Tibial nerve (tissue), 4 donors: ENCODE measurements at regions not wholly inside any gene's neighbourhood (a gene's known extent, or its start where the extent isn't known, plus 50 kb on each side); places are given as distances from the start of the nearest gene placed in this dataset.
"Not testable (repeated sequence)": the region's sequence is repeated elsewhere in the genome, so short reads cannot be mapped to it uniquely, and the experiment has no call there.

Experiments used
- CTCF ChIP-seq, 5 experiments: fragments of 200-600 bp in 3 of 5; fragments of 450-650 bp in 2 of 5; sonication (generic) in 3 of 5; IDR thresholded peaks; one replicate each; pipeline ENCODE4 v1.5.1; 2016 to 2019; ENCODE audit warnings: antibody characterized with exemption in 5 of 5, mild to moderate bottlenecking in 3 of 5, moderate library complexity in 2 of 5
- EP300 ChIP-seq, 2 donors: sonication (generic); formaldehyde crosslinking; IDR thresholded peaks; one replicate each; pipeline ENCODE4 v1.6.1; 2017; ENCODE audit warnings: antibody characterized with exemption in 2 of 2, mild to moderate bottlenecking in 1 of 2
- POLR2A ChIP-seq, 2 donors: fragments of 450-650 bp; IDR thresholded peaks; one replicate each; pipeline ENCODE4 v1.6.1; 2017; ENCODE audit warnings: antibody characterized with exemption in 2 of 2, mild to moderate bottlenecking in 2 of 2, moderate library complexity in 2 of 2

GRCh38 chr1:96915701-96916100, 194.1 kb downstream of the PTBP2 start:
- TF ChIP-seq CTCF, POLR2A, EP300 (IDR thresholded peaks at IDR 0.05): not testable (repeated sequence)
